Bone marrow (tissue), 2 donors: ENCODE measurements at regions not wholly inside any gene's neighbourhood (a gene's known extent, or its start where the extent isn't known, plus 50 kb on each side); places are given as distances from the start of the nearest gene placed in this dataset.
A peak's percentile ranks its signal among the peaks of the same experiment; 100 is the strongest.

ENCODE experiments used
- DNase-seq, 2 donors: peaks; one replicate each; lab custom pipeline; 2025; lab: John Stamatoyannopoulos, UW

DNA sequence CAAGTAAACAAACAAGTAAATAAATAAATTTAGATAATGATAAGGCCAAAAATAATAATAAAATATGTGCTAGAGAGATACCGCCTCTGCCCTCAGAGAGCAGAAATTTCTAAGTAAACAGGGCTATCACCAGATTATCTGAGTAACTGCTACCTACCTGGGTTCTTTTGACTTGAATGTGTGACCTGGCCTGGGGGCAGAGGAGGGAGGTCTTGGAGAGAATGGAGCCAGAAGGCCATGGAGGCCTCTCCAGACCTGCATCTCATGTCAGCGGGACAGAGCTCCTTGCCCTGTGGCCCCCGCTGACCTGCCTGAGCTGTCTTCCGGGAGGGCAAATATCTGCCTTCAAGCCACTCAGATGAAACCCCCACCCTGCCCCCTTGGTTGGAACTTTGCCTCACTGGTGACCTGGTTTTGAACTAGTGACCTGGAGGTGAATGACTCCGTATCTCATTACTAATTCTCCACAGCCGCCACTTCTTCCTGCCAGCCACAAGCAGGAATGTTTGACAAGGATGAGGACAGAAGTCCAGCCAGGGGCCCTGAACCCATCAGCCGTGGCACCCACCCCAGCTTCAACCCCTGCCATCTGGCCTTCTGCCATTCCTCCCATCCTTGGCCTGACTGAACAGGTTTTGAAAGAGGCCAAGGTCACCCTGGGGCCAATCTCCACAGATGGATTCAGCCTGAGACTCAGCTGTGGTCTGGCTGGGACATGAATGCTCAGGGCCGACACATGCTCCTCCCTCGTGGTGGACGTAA lies 86.8 kb upstream of the PARP11 start:
- no peak for DNase-seq

DNA sequence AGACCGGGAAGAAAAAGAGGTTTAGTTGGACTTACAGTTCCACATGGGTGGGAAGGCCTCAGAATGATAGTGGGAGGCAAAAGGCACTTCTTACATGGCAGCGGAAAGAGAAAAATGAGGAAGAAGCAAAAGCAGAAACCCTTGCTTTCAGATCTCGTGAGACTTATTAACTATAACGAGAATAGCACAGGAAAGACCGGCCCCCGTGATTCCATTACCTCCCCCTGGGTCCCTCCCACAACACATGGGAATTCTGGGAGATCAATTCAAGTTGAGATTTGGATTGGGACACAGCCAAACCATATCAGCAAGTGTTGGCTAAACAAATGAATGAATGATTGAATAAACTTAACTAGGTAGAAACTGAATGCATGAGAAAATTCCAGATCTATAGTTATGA lies 85.3 kb upstream of the PARP11 start:
- DNase-seq: no peak

DNA sequence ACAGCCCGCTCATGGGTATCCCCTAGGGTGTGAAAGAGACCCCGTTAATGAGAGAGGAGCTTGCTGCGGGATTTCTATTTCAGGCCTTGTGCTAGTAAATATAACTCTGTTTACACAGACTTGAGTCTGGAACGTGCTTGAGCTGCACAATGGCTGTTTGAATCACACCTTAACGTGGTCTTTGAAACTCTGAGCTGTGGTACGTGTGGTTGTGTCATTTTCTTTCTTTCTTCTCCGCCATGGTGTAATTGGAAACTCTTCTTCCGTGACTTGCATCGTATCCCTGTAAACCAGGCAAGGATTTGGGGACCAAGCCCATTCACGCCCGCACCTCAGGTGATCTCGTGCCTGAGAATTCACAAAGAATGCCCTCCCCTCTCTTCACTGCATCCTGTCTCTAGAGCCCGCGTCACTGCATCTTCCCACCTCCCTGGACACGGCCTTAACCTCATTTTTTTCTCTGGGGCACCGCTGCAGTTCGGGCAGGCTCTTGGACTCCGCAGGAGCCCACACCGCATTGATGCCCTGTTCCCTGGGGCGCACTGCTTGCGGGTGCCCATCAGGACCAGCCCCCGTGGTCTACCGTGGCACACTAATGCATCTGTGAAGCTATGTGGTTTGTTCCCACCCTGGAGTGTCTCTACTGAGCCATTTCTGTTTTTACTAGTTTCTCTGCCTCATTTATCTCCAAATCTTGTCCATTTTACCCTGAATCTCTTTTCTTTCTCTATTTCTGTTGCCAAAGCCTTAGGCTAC lies 78.4 kb upstream of the PARP11 start:
- no peak for DNase-seq

DNA sequence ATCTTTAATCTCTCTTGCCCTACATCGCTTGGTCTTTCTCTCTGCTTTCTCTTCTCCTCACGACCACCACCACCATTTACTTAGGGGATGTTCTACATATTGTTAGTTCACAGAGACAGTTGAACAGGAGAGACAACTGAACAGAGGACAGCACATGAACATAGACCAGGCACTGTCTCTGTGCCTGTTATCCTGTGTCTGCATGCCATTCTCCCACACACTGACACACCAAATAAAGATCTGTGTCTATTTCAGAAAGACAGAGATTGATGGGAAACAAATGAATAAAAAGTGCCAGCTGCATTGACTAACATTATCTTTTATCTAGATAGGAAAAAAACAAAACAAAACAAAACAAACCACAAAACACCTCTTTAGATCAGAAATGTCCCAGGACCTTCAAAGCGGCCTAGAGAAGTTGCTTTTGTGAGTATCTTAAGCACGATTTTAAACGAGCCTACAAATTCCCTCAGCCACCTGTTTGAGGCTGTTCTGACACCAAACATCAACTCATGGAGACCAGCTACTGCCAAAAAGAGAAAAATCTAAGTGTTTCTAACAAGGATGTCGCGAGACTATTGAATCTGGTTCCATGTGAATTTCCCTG lies 77.6 kb upstream of the PARP11 start:
- DNase-seq: no peak

DNA sequence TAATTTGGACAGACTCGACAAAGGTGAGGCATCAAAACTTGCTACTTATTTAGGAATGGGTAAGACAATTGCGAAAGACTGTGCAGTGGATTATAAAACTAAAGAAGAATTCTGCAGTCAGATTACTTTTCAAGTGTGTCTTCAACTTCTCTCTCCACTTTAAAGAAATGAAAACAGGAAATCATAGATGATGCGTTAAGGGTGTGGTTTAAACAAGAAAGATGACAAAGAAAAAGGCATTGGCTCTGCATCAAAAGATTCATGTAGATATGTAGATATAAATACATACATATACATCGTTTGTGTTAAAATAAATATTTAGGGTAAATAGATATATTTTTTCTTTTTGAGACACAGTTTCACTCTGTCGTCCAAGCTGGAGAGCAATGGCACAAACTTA lies 74.6 kb upstream of the PARP11 start:
- peak in 1 of 2 donors; percentile 20 for DNase-seq

DNA sequence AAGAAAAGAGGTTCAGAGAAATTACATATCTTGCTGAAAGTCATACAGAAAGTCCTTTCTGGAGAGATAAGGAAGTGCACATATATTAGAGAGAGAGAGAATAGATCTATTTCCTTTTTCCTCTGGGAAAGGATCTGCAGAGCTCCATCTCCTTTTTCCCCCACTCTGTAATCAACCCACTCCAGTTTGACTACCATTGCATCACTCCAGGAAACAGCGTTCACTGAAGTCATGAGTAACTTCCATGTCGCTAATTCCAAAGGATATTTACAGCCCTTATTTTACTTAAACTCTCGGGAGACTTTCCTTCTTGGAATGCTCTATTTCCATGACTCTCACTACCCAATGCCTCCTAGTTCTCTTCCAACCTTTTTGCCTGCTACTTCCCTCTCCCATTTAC lies 72.5 kb upstream of the PARP11 start:
- no peak for DNase-seq

GRCh38 chr12:3944620-3945019 lies 71.4 kb upstream of the PARP11 start:
- DNase-seq: no peak

DNA sequence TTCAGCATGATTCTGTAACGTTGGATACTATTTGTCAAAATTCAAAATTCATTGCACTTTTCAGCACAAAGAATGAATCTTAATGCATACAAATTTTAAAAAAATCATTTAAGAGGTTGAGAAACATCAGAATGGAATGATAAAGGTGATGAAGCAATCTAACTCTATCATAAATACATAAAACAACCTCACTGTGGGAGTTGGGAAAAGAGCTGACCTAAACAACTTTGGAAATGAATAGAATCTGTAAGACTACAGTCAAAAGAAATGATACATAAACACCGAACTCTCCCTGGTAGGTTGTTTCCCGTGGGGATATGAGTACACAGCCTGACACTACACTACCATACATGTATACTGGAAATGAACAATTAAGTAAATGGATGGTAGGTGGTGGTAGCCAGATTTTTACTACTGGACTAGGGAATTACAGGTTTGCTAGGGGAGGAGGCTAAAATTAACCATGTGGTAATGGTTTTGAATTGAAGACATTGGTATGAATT lies 64.9 kb upstream of the PARP11 start:
- DNase-seq: no peak

DNA sequence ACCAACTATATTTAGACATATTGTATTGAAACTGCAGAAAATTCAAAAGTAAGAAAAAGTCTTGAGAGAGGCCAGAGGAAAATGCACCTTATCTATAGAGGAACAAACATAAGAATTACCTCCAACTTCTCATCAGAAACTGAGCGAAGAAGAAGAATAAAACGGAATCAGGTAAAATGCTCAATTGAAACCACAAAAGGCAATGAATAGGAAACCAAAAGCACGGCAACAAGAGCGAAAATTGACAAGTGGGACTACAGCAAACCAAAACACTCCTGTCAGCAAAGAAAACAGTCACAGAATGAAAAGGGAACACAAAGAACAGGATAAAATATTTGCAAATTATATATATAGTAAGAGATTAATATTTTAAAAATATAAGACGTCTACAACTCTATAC lies 61.9 kb upstream of the PARP11 start:
- DNase-seq: no peak

DNA sequence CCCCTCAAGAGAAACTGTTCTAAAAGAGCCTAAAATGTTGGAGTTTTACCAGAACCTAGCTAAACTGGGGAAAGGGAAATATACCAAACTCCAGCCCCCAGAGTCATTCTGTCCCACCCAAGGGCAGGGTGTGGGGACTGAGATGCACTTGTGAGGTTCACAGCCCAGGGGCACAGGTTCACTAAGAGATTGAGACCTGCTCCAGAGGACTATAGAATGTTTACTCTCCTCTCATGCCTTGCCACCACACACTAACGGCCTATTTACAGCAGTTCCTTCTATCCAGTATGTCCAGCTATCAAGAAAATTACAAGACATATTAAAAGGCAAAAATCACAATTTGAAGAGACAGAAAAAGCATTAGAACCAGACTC lies 60.6 kb upstream of the PARP11 start:
- DNase-seq: no peak

GRCh38 chr12:3933074-3933818 lies 60.0 kb upstream of the PARP11 start:
- DNase-seq: no peak

DNA sequence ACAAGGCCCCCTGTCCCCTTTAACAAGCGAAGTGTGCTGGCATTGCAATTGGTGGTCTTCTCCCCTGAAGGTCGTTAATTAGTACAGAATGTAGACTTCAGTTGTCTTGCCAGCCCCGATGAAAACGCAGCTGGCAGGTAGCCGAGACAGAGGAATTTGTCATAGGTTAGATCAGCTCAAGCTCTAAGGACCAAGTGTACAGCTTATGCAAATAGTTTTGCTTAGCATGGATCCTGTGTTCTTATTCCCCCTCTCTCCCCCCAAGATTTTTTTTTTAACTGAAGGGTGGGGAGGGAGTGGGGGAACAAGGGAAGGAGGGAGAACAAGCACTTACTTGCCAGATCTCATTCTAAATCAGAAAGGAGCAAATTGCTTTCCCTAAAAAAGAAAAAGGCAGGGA lies 58.6 kb upstream of the PARP11 start:
- no peak for DNase-seq

DNA sequence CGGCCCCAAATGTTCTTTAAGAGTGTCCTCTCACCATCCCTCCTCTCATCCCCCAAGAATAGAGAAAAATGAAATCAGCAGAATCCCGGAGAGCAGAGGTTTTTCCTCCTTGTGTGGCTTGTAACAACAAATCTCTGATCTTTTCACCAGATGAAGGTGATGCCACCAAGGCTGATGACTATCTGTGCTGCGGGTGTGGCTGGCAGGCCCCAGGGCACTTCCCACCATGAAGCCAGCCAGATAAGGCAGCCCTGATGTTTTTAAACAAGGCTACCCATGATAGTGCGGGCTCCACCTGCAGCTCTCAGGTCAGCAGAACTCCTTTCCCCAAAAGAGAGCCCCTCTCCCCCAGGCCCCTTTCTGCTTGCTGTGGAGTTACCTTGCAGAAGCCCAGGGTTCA lies 58.0 kb upstream of the PARP11 start:
- no peak for DNase-seq

DNA sequence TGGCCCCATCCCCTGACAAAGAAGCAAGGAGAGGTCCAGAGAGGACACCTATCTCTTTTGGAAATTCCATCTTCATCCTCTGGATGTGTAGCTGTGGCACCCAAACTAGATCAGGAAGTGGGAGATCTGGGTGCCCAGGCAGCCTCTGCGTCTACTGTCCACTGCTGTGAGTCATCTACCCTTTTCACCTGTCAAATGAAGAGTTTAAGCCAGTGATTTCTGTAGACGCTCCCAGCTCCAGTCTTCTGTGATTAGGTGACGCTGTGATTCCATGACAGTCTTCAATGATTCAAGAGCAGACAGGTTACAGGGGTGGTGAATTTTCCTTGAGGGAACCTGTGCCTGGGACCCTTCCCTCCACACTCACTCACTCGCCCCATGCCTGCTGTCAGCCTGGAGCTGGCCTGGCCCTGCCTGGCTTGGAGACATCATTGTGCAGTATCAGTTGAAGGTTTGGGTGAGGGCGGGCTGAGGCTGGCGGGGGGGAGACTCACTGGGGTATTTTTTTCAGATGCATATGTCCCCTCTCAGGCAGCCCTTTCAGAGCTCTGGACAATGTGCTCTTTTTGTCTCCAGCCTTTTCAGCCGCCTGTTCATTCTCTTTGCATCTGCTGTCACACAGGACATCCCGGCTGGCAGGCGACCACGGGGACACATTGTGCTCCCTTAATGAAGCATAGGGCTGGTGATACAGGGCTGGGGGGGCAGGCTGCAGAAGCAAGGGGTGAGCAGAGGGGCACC lies 56.8 kb upstream of the PARP11 start:
- DNase-seq: no peak

GRCh38 chr12:3928538-3929184 lies 55.5 kb upstream of the PARP11 start:
- DNase-seq: peak in 1 of 2 donors; percentile 95

GRCh38 chr12:3925621-3926020 lies 52.4 kb upstream of the PARP11 start:
- DNase-seq: no peak

DNA sequence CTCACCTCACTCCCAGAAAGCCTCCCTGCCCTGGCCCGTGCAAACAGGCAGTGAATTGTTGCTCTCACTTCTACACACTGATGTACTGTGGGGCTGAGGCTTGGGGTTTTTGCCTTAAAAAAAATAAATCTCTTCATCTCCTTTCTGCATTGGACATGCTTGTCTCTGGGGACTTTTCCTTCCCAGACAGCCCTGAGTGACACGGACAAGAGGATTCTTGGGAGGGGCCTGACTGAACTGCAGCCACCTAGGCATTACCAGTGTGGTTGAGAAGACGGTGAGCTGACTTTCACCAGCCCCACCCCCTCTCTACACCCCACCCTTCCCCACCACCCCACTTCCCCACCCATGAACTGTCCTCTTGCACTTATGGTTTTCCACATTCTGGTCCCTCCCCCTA lies 51.6 kb upstream of the PARP11 start:
- DNase-seq: no peak

GRCh38 chr12:3923021-3923420 lies 49.8 kb upstream of the PARP11 start:
- no peak for DNase-seq
